HepG2 (cell line): ENCODE measurements at regions not wholly inside any gene's neighbourhood (a gene's known extent, or its start where the extent isn't known, plus 50 kb on each side); places are given as distances from the start of the nearest gene placed in this dataset.

Experiments
- CTCF ChIP-seq: sonication (generic); formaldehyde crosslinking; IDR thresholded peaks from 2 replicates; pipeline ENCODE4 v1.5.0; 2020; ENCODE audit warnings: mild to moderate bottlenecking, missing genetic modification reagents, moderate library complexity
- ZNF274 ChIP-seq: sonication (generic); formaldehyde crosslinking; IDR thresholded peaks from 2 replicates; pipeline ENCODE4 v1.5.1; 2020; ENCODE audit warnings: mild to moderate bottlenecking, missing genetic modification reagents

GRCh38 chr11:131248588-131248987 lies 121.8 kb upstream of the NTM start:
- TF ChIP-seq CTCF (CRISPR knock-in tag) (no peak), ZNF274 (CRISPR knock-in tag) (no peak)
